ENCODE measurements at regions not wholly inside any gene's neighbourhood (a gene's known extent, or its start where the extent isn't known, plus 50 kb on each side); places are given as distances from the start of the nearest gene placed in this dataset.

- no peak for ATAC-seq (ENCODE audit: poor library complexity)
- H3K27me3 Mint-ChIP-seq, result no peaks in the 10 kb centered on the region
- no peak for DNase-seq
- H3K9me3 ChIP-seq (ENCODE audit: control insufficient read depth in 1 of 2, insufficient read depth in 1 of 2, low read length in 2 of 2), result peaks cover 6% of the 10 kb centered on the region in 2 experiments
- no peak overlapping the region for H3K4me3 Mint-ChIP-seq
- no peaks in the 10 kb centered on the region for H3K9me3 Mint-ChIP-seq
- peaks cover 18% of the 10 kb centered on the region for H3K4me1 Mint-ChIP-seq (ENCODE audit: low read depth)
- ChIA-PET POLR2A (no interaction called here), CTCF (no interaction called here)
- intact Hi-C loops (cut with DNase I, micrococcal nuclease), result loop anchor here in 1 of 2 experiments (5.0 kb wide), 1 partner anchor 40 kb away; no protein-coding TSS in a partner anchor
- no peaks in the 10 kb centered on the region for H3K27me3 ChIP-seq (ENCODE audit: control insufficient read depth in 1 of 2, insufficient read depth in 2 of 2, low read length in 2 of 2)
- H3K27ac ChIP-seq (ENCODE audit: low read depth in 1 of 2, low read length in 2 of 2), result no peak overlapping the region
- no peaks in the 10 kb centered on the region for H3K36me3 ChIP-seq (ENCODE audit: insufficient read depth, low read length)
- no peak overlapping the region for H3K4me3 ChIP-seq (ENCODE audit: low read length)
- peaks cover 8% of the 10 kb centered on the region for H3K4me1 ChIP-seq (ENCODE audit: insufficient read depth, low read length)
- TF ChIP-seq, protein P1, sequence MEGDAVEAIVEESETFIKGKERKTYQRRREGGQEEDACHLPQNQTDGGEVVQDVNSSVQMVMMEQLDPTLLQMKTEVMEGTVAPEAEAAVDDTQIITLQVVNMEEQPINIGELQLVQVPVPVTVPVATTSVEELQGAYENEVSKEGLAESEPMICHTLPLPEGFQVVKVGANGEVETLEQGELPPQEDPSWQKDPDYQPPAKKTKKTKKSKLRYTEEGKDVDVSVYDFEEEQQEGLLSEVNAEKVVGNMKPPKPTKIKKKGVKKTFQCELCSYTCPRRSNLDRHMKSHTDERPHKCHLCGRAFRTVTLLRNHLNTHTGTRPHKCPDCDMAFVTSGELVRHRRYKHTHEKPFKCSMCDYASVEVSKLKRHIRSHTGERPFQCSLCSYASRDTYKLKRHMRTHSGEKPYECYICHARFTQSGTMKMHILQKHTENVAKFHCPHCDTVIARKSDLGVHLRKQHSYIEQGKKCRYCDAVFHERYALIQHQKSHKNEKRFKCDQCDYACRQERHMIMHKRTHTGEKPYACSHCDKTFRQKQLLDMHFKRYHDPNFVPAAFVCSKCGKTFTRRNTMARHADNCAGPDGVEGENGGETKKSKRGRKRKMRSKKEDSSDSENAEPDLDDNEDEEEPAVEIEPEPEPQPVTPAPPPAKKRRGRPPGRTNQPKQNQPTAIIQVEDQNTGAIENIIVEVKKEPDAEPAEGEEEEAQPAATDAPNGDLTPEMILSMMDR (IDR thresholded peaks at IDR 0.05), result no peak
- no peak overlapping the region for H3K27ac Mint-ChIP-seq
- no peaks in the 10 kb centered on the region for H3K36me3 Mint-ChIP-seq (ENCODE audit: low read depth)
These were observed 335.3 kb downstream of the MLLT3 start for GRCh38 chr9:20286969-20287368.

- intact Hi-C loops (cut with DNase I, micrococcal nuclease), result loop anchor here in 1 of 2 experiments (5.0 kb wide), 1 partner anchor 41 kb away; no protein-coding TSS in a partner anchor
These were observed 336.1 kb downstream of the MLLT3 start for GRCh38 chr9:20286154-20286700.

GRCh38 chr9:20284601-20285289, 337.6 kb downstream of the MLLT3 start:
- no peak for DNase-seq
- Mint-ChIP-seq H3K9me3 (no peaks in the 10 kb centered on the region), H3K27ac (no peak overlapping the region), H3K27me3 (no peaks in the 10 kb centered on the region), H3K4me3 (no peak overlapping the region), H3K36me3 (ENCODE audit: low read depth) (no peaks in the 10 kb centered on the region), H3K4me1 (ENCODE audit: low read depth) (peaks cover 18% of the 10 kb centered on the region)
- Histone ChIP-seq H3K4me3 (ENCODE audit: low read length) (no peak overlapping the region), H3K36me3 (ENCODE audit: insufficient read depth, low read length) (no peaks in the 10 kb centered on the region), H3K9me3 (ENCODE audit: control insufficient read depth in 1 of 2, insufficient read depth in 1 of 2, low read length in 2 of 2) (peaks cover 3 to 6% of the 10 kb centered on the region in 2 experiments), H3K4me1 (ENCODE audit: insufficient read depth, low read length) (peaks cover 8% of the 10 kb centered on the region), H3K27me3 (ENCODE audit: control insufficient read depth in 1 of 2, insufficient read depth in 2 of 2, low read length in 2 of 2) (no peaks in the 10 kb centered on the region), H3K27ac (ENCODE audit: low read depth in 1 of 2, low read length in 2 of 2) (no peak overlapping the region)
- ATAC-seq (ENCODE audit: poor library complexity), result no peak
- intact Hi-C loops (cut with DNase I, micrococcal nuclease), result loop anchor here in 1 of 2 experiments (5.0 kb wide), 1 partner anchor 43 kb away; no protein-coding TSS in a partner anchor
- TF ChIP-seq, protein P1 (IDR thresholded peaks at IDR 0.05), result no peak
- POLR2A ChIA-PET, result interaction anchor here (0.6 to 1.4 kb wide), 2 partner anchors 16 to 31 kb away, joined by 4 to 7 read pairs; no protein-coding TSS in a partner anchor
- CTCF ChIA-PET, result no interaction called here

More at GRCh38 chr9:20286154-20286700, 336.1 kb downstream of the MLLT3 start:
- Mint-ChIP-seq H3K4me1 (ENCODE audit: low read depth) (peaks cover 18% of the 10 kb centered on the region), H3K27ac (no peak overlapping the region), H3K27me3 (no peaks in the 10 kb centered on the region), H3K4me3 (no peak overlapping the region), H3K36me3 (ENCODE audit: low read depth) (no peaks in the 10 kb centered on the region), H3K9me3 (no peaks in the 10 kb centered on the region)
- no peak for DNase-seq
- Histone ChIP-seq H3K36me3 (ENCODE audit: insufficient read depth, low read length) (no peaks in the 10 kb centered on the region), H3K9me3 (ENCODE audit: control insufficient read depth in 1 of 2, insufficient read depth in 1 of 2, low read length in 2 of 2) (peaks cover 6% of the 10 kb centered on the region in 2 experiments), H3K4me1 (ENCODE audit: insufficient read depth, low read length) (peaks cover 8% of the 10 kb centered on the region), H3K27ac (ENCODE audit: low read depth in 1 of 2, low read length in 2 of 2) (no peak overlapping the region), H3K4me3 (ENCODE audit: low read length) (no peak overlapping the region), H3K27me3 (ENCODE audit: control insufficient read depth in 1 of 2, insufficient read depth in 2 of 2, low read length in 2 of 2) (no peaks in the 10 kb centered on the region)
- TF ChIP-seq, protein P1 (IDR thresholded peaks at IDR 0.05), result no peak
- ATAC-seq (ENCODE audit: poor library complexity), result no peak
- ChIA-PET POLR2A (no interaction called here), CTCF (interaction anchor here (0.7 kb wide), 1 partner anchor 15 kb away, joined by 6 read pairs; no protein-coding TSS in a partner anchor)
